ENCODE measurements at regions not wholly inside any gene's neighbourhood (a gene's known extent, or its start where the extent isn't known, plus 50 kb on each side); places are given as distances from the start of the nearest gene placed in this dataset.

GRCh38 chr18:24958001-24958400 lies 394.0 kb downstream of the ZNF521 start:
- no TSS peak for BruUV-seq (replicated peaks)
- no peak overlapping the region for H3K4me3 Mint-ChIP-seq (ENCODE audit: low read depth, unreplicated experiment)

GRCh38 chr18:24959051-24959476 lies 392.9 kb downstream of the ZNF521 start:
- Mint-ChIP-seq H3K4me3 (ENCODE audit: low read depth, unreplicated experiment) (no peak overlapping the region), H3K36me3 (ENCODE audit: insufficient read depth, unreplicated experiment) (no peaks in the 10 kb centered on the region), H3K9me3 (ENCODE audit: low read depth, unreplicated experiment) (no peaks in the 10 kb centered on the region), H3K4me1 (ENCODE audit: low read depth, unreplicated experiment) (no peaks in the 10 kb centered on the region), H3K27ac (ENCODE audit: unreplicated experiment) (no peak overlapping the region), H3K27me3 (ENCODE audit: unreplicated experiment) (peaks cover 51% of the 10 kb centered on the region)
- no TSS peak for BruUV-seq (replicated peaks)
- no peak for DNase-seq
- TF ChIP-seq CTCF (IDR thresholded peaks at IDR 0.05; ENCODE audit: unreplicated experiment), result no peak
- CTCF ChIA-PET, result interaction anchor here (0.8 kb wide), 1 partner anchor 21 kb away, joined by 3 read pairs; no protein-coding TSS in a partner anchor
- intact Hi-C loops (cut with micrococcal nuclease; ENCODE audit: unreplicated experiment), result no loop called here

More at GRCh38 chr18:24958001-24958400, 394.0 kb downstream of the ZNF521 start:
- DNase-seq, result no peak
- Mint-ChIP-seq H3K9me3 (ENCODE audit: low read depth, unreplicated experiment) (no peaks in the 10 kb centered on the region), H3K4me1 (ENCODE audit: low read depth, unreplicated experiment) (no peaks in the 10 kb centered on the region), H3K27ac (ENCODE audit: unreplicated experiment) (no peak overlapping the region), H3K36me3 (ENCODE audit: insufficient read depth, unreplicated experiment) (no peaks in the 10 kb centered on the region), H3K27me3 (ENCODE audit: unreplicated experiment) (peaks cover 51% of the 10 kb centered on the region)
- TF ChIP-seq CTCF (IDR thresholded peaks at IDR 0.05; ENCODE audit: unreplicated experiment), result no peak
- CTCF ChIA-PET, result no interaction called here
- intact Hi-C loops (cut with micrococcal nuclease; ENCODE audit: unreplicated experiment), result no loop called here

DNA sequence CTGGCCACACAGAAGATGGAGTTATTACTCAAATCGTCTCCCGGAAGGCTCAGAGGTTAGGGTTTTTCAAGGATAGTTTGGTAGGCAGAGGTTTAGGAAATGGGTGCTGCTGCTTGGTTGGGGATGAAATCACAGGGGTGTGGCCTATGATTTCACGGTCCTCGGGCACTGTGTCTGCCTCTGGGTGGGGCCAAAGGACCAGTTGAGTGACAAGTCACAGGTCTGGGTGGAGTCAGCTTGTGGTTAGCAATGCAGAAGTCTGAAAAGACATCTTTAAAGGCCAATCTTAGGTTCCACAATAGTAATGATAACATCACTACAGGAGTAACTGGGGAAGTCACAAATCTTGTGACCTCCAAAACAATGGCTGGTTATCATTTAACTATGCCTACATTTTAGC lies 387.8 kb downstream of the ZNF521 start:
- DNase-seq, result no peak
- H3K27ac Mint-ChIP-seq (ENCODE audit: unreplicated experiment), result no peak overlapping the region
- CTCF ChIA-PET, result no interaction called here
- no peak for TF ChIP-seq CTCF (IDR thresholded peaks at IDR 0.05; ENCODE audit: unreplicated experiment)
- no peak overlapping the region for H3K4me3 Mint-ChIP-seq (ENCODE audit: low read depth, unreplicated experiment)
- peaks cover 43% of the 10 kb centered on the region for H3K27me3 Mint-ChIP-seq (ENCODE audit: unreplicated experiment)
- BruUV-seq (replicated peaks), result no TSS peak
- H3K4me1 Mint-ChIP-seq (ENCODE audit: low read depth, unreplicated experiment), result no peaks in the 10 kb centered on the region
- peaks cover 3% of the 10 kb centered on the region for H3K9me3 Mint-ChIP-seq (ENCODE audit: low read depth, unreplicated experiment)
- no peaks in the 10 kb centered on the region for H3K36me3 Mint-ChIP-seq (ENCODE audit: insufficient read depth, unreplicated experiment)
- intact Hi-C loops (cut with micrococcal nuclease; ENCODE audit: unreplicated experiment), result no loop called here

DNA sequence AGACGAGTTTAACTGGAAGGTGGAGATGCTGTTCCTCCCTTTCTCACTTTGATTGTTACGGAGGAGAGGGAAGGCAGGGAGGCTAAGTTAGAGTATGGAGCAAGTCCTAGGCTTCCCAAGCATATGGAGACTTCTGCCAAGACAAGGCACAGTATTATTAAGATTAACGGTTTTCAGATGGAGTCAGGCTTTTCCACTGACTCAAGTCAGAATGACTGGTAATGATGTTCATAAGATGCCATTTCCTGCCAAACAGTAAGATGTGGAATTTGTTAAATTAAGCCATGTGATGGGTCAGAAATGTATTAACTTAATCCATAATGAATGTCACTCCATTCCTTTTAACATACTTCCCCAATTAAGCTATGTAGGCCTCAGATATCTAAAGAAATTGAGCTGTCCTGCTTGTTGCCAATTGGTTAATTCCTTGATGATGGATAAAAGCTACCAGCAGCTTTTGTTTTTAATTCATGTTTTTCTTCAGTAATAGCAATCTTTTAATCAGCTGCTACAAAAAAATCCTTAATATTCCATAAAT lies 383.7 kb downstream of the ZNF521 start:
- peaks cover 3% of the 10 kb centered on the region for H3K9me3 Mint-ChIP-seq (ENCODE audit: low read depth, unreplicated experiment)
- intact Hi-C loops (cut with micrococcal nuclease; ENCODE audit: unreplicated experiment), result no loop called here
- H3K27ac Mint-ChIP-seq (ENCODE audit: unreplicated experiment), result no peak overlapping the region

More for the DNA sequence above, 383.7 kb downstream of the ZNF521 start:
- CTCF ChIA-PET, result no interaction called here
- Mint-ChIP-seq H3K4me1 (ENCODE audit: low read depth, unreplicated experiment) (no peaks in the 10 kb centered on the region), H3K27me3 (ENCODE audit: unreplicated experiment) (peaks cover 20% of the 10 kb centered on the region), H3K36me3 (ENCODE audit: insufficient read depth, unreplicated experiment) (no peaks in the 10 kb centered on the region), H3K4me3 (ENCODE audit: low read depth, unreplicated experiment) (no peak overlapping the region)
- no TSS peak for BruUV-seq (replicated peaks)
- DNase-seq, result no peak
- TF ChIP-seq CTCF (IDR thresholded peaks at IDR 0.05; ENCODE audit: unreplicated experiment), result no peak
